Adrenal gland (tissue), 9 donors: ENCODE measurements at regions not wholly inside any gene's neighbourhood (a gene's known extent, or its start where the extent isn't known, plus 50 kb on each side); places are given as distances from the start of the nearest gene placed in this dataset.

ENCODE experiments used
- DNase-seq, 7 donors: peaks; one replicate each; pipeline ENCODE4 v3.0.0-alpha.2; 2019 to 2020
- H3K27ac ChIP-seq, 5 donors: fragments of 200-600 bp; sonication (generic) in 4 of 5; 1 replicate in 3 of 5; 2 replicates in 2 of 5; pipeline versions ENCODE4 v1.5.1 to v1.8.0; 2016 to 2020; ENCODE audit warnings: mild to moderate bottlenecking in 1 of 5
- H3K27me3 ChIP-seq: fragments of 200-600 bp; 2 replicates; pipeline ENCODE4 v1.8.0; 2021
- H3K36me3 ChIP-seq, 2 donors: fragments of 200-600 bp; replicated peaks in 1 of 2; 1 replicate in 1 of 2; 2 replicates in 1 of 2; pipeline versions ENCODE4 v1.5.1 to v1.8.0; 2018 to 2022
- H3K4me1 ChIP-seq, 2 donors: fragments of 200-600 bp; replicated peaks in 1 of 2; 1 replicate in 1 of 2; 2 replicates in 1 of 2; pipeline versions ENCODE4 v1.5.1 to v1.8.0; 2018 to 2021
- H3K4me3 ChIP-seq, 4 donors: fragments of 200-600 bp; sonication (generic) in 3 of 4; one replicate each; pipeline ENCODE4 v1.5.1; 2016 to 2018
- H3K9me3 ChIP-seq, 3 donors: fragments of 200-600 bp; sonication (generic) in 1 of 3; replicated peaks in 1 of 3; 1 replicate in 2 of 3; 2 replicates in 1 of 3; pipeline versions ENCODE4 v1.5.1 to v1.8.0; 2016 to 2021
- CTCF ChIP-seq, 6 experiments: fragments of 450-650 bp in 4 of 6; fragments of 200-600 bp in 2 of 6; sonication (generic) in 1 of 6; IDR thresholded peaks; 1 replicate in 5 of 6; 2 replicates in 1 of 6; pipeline versions ENCODE4 v1.5.1 to v1.8.0; 2016 to 2021; ENCODE audit warnings: antibody characterized with exemption in 6 of 6, mild to moderate bottlenecking in 2 of 6, moderate library complexity in 1 of 6
- POLR2A ChIP-seq, 2 donors: fragments of 450-650 bp; IDR thresholded peaks; one replicate each; pipeline ENCODE4 v1.6.1; 2017; ENCODE audit warnings: antibody characterized with exemption in 2 of 2, mild to moderate bottlenecking in 2 of 2, moderate library complexity in 1 of 2
- WGBS, 4 donors: extraction: QIAGEN DNeasy Blood & Tissue Kit in 2 of 4; methylation state at CpG; one replicate each; pipeline versions ENCODE4 v1.1.5 to v1.1.7; 2013 to 2017; 5-methylcytosine and 5-hydroxymethylcytosine counted together
- intact Hi-C, 2 donors: fragments of 100-400 bp; cut with DNase I; formaldehyde crosslinking; loops; one replicate each; pipeline versions ENCODE4 v1.14.1 to v1.15.0; 2022 to 2023
- donor health status: healthy with polysubstance abuse.
- donor health status: Bipolar disorder and iron deficiency.
- donor health status: DM: yes; HTN: yes; CAD: no.
- donor health status: DM: no; HTN: no; CAD: no.
- donor health status: DM: no; HTN: no; CAD: no.

DNA sequence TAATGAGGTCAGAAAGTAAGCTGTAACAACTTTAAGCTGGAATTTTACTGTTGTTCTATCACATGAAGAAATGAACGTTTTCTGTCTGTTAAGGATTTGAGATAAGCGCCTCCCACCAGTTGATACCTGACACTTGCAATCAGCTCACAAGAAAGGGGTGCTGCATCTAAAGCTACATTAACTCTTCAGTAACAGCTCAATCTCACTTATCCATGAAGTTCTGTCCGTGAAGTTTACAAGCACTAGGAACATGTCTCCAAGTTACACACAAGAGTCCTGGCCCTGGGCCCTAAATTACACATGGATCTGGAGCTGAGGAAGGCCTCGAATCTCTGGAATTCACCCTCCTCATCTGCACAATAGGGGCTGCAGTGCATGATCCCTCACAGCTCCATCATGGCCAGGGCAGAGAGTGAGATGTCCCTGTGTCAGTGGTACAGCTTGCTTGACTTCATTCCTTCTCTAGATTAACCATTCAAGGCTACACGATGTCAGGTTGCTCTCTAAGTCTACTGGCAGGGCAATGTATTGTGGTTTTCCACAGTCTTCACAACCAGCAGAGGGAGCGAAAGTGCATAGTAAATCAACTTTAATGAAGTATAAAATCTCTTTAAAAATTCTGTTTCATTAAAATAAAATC, 182.4 kb upstream of the MCHR2 start:
- peak in 1 of 6 experiments; percentile 24 for TF ChIP-seq CTCF (IDR thresholded peaks at IDR 0.05)
- no peak for TF ChIP-seq POLR2A (IDR thresholded peaks at IDR 0.05)
- H3K36me3 ChIP-seq = no peaks in the 10 kb centered on the region
- H3K9me3 ChIP-seq = no peaks in the 10 kb centered on the region
- intact Hi-C loops = no loop called here
- H3K27ac ChIP-seq = peak overlapping the region in 1 of 5 donors; percentile 57
- DNase-seq = peak in 1 of 7 donors; percentile 4
- H3K4me1 ChIP-seq = no peaks in the 10 kb centered on the region
- no peak overlapping the region for H3K4me3 ChIP-seq
- H3K27me3 ChIP-seq = no peaks in the 10 kb centered on the region
- whole genome bisulfite sequencing, 4 donors = 39 to 43% (median 42%) methylated on average over 6 of the region's 6 CpGs

DNA sequence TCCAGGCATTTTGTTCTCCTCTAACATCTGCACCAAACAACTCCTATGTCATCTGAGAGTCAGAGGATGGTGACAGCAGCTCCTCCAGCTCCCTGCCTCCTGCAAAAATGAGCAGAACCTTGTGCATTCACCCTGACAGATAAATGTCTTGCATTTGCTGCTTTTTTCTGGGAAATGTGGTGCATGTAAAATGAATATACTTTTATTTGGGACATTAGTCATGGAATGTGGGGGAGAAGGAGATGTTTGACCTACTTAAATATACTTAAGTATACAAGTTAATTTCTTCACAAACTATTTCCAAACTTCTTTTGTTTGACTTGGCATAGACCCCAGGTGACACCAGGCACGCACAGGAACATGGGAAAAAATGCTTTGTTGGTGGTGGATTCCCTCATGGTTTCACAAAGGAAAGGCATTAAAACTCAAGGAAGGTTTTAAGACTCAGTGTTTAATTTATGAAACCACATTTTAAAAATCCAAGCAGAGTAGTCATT, 181.8 kb upstream of the MCHR2 start:
- H3K27me3 ChIP-seq = no peaks in the 10 kb centered on the region
- no peaks in the 10 kb centered on the region for H3K9me3 ChIP-seq
- peak in 1 of 7 donors; percentile 2 for DNase-seq
- no peak overlapping the region for H3K4me3 ChIP-seq
- H3K27ac ChIP-seq = no peak overlapping the region
- H3K36me3 ChIP-seq = no peaks in the 10 kb centered on the region
- TF ChIP-seq POLR2A (IDR thresholded peaks at IDR 0.05) (no peak), CTCF (IDR thresholded peaks at IDR 0.05) (no peak)
- intact Hi-C loops = no loop called here
- WGBS, 4 donors = 14 to 40% (median 31%) methylated on average over 1 of the region's 1 CpG
- H3K4me1 ChIP-seq = no peaks in the 10 kb centered on the region

DNA sequence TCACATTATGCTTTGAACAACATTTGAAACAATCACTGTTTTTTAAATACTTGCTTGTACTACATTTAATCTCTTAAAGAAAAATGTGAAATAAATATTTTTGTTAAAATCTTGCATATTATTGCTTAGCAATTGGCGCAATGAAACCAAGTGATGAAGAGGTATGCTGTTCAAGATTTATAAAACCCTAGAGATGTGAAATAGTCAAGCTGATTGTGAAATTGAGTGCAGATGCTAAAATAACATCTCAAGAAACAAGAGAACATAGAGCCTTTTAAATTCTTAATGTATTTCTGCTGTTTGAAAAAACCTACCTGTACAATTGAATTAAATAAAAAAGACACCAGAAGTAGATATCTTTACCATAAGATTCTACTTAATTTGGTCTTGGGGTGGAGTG, 179.2 kb upstream of the MCHR2 start:
- 44 to 80% (median 68%) methylated on average over 1 of the region's 1 CpG for WGBS, 4 donors
- TF ChIP-seq CTCF (IDR thresholded peaks at IDR 0.05) = no peak
- no peak for TF ChIP-seq POLR2A (IDR thresholded peaks at IDR 0.05)
- no peaks in the 10 kb centered on the region for H3K4me1 ChIP-seq
- H3K4me3 ChIP-seq = no peak overlapping the region
- no peaks in the 10 kb centered on the region for H3K9me3 ChIP-seq
- intact Hi-C loops = no loop called here
- H3K27ac ChIP-seq = no peak overlapping the region
- no peaks in the 10 kb centered on the region for H3K27me3 ChIP-seq
- no peaks in the 10 kb centered on the region for H3K36me3 ChIP-seq
- DNase-seq = no peak

GRCh38 chr6:100172322-100172713, 178.3 kb upstream of the MCHR2 start:
- no peak for DNase-seq
- Histone ChIP-seq H3K4me1 (no peaks in the 10 kb centered on the region), H3K36me3 (no peaks in the 10 kb centered on the region), H3K4me3 (no peak overlapping the region), H3K27ac (no peak overlapping the region), H3K27me3 (no peaks in the 10 kb centered on the region), H3K9me3 (no peaks in the 10 kb centered on the region)
- WGBS, 4 donors = 77 to 82% (median 79%) methylated on average over 3 of the region's 3 CpGs
- TF ChIP-seq CTCF (IDR thresholded peaks at IDR 0.05) (no peak), POLR2A (IDR thresholded peaks at IDR 0.05) (no peak)
- intact Hi-C loops = no loop called here
